Lung (tissue), 11 donors: ENCODE measurements at regions not wholly inside any gene's neighbourhood (a gene's known extent, or its start where the extent isn't known, plus 50 kb on each side); places are given as distances from the start of the nearest gene placed in this dataset.
A peak's percentile ranks its signal among the peaks of the same experiment; 100 is the strongest.

Experiments used
- ATAC-seq: fragments of 200-7000 bp; cut with Tn5 transposase; one replicate; pipeline ENCODE4 v1.9.1; 2020; ENCODE audit warnings: moderate number of reproducible peaks; ENCODE audit not compliant: insufficient read depth, low FRiP score
- DNase-seq, 3 donors: peaks; one replicate each; pipeline ENCODE4 v3.0.0-alpha.2; 2013 to 2017
- H3K27ac ChIP-seq, 2 donors: one replicate each; pipeline ENCODE4 v1.5.1; 2013; ENCODE audit warnings: mild to moderate bottlenecking in 2 of 2, moderate library complexity in 2 of 2, control low read depth in 1 of 2, inconsistent platforms in 1 of 2, low read depth in 1 of 2, low read length in 1 of 2
- H3K27me3 ChIP-seq, 3 donors: one replicate each; pipeline ENCODE4 v1.5.1; 2013; ENCODE audit warnings: low read length in 2 of 3; ENCODE audit not compliant: control insufficient read depth in 3 of 3, insufficient read depth in 3 of 3
- H3K36me3 ChIP-seq, 4 donors: one replicate each; pipeline ENCODE4 v1.5.1; 2013; ENCODE audit warnings: low read length in 4 of 4, mild to moderate bottlenecking in 1 of 4, moderate library complexity in 1 of 4; ENCODE audit not compliant: control insufficient read depth in 4 of 4, insufficient read depth in 4 of 4
- H3K4me1 ChIP-seq, 5 donors: one replicate each; pipeline ENCODE4 v1.5.1; 2013; ENCODE audit warnings: low read length in 5 of 5, mild to moderate bottlenecking in 2 of 5, moderate library complexity in 1 of 5; ENCODE audit not compliant: control insufficient read depth in 5 of 5, insufficient read depth in 5 of 5
- H3K4me3 ChIP-seq: one replicate; pipeline ENCODE4 v1.5.1; 2013; ENCODE audit warnings: mild to moderate bottlenecking, control low read depth, moderate library complexity
- H3K9ac ChIP-seq, 2 donors: one replicate each; pipeline ENCODE4 v1.5.1; 2013; ENCODE audit warnings: low read length in 2 of 2, control low read depth in 1 of 2; ENCODE audit not compliant: insufficient read depth in 1 of 2
- H3K9me3 ChIP-seq, 4 donors: one replicate each; pipeline ENCODE4 v1.5.1; 2013; ENCODE audit warnings: low read length in 3 of 4, mild to moderate bottlenecking in 1 of 4, moderate library complexity in 1 of 4; ENCODE audit not compliant: control insufficient read depth in 4 of 4, insufficient read depth in 3 of 4
- CTCF ChIP-seq: IDR thresholded peaks from 2 replicates; pipeline ENCODE4 v1.5.1; 2012; ENCODE audit warnings: mild to moderate bottlenecking; ENCODE audit errors: control extremely low read depth, extremely low read depth
- WGBS, 2 donors: extraction: QIAGEN DNeasy Blood & Tissue Kit; methylation state at CpG; one replicate each; pipeline ENCODE4 v1.1.7; 2013; 5-methylcytosine and 5-hydroxymethylcytosine counted together
- donor health status: control.
- donor health status: control.
- donor health status: Bipolar disorder and iron deficiency.
- donor health status: healthy.
- donor health status: DM: yes; HTN: yes; CAD: no.

DNA sequence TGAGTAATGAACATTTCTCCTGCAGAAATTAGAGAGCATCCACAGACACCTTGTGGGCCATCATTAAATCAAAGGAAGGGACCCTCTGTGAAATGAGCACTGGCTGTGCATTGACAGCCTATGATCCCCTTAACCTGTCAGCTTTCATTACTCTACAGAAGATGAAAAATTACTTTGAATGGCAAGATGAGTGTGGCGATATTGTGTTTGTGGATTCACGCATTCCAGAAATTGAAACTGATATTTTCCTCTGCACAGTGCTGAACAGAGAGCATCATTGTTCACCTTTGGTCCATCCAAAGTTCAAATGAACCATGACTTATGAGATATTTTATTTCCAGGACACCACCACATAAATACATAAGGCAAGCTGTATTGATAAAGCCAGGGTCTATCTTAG, 374.8 kb upstream of the ANXA10 start:
- Histone ChIP-seq H3K4me3 (no peak overlapping the region), H3K9ac (no peak overlapping the region), H3K9me3 (no peaks in the 10 kb centered on the region), H3K27ac (no peak overlapping the region), H3K4me1 (no peaks in the 10 kb centered on the region), H3K36me3 (no peaks in the 10 kb centered on the region), H3K27me3 (no peaks in the 10 kb centered on the region)
- ATAC-seq (no peak), DNase-seq (no peak)
- WGBS, 2 donors, result 91 to 95% methylated on average over 2 of the region's 2 CpGs
- no peak for TF ChIP-seq CTCF

- WGBS, 2 donors, result 79% methylated on average over 4 of the region's 4 CpGs
- Histone ChIP-seq H3K27me3 (no peaks in the 10 kb centered on the region), H3K9me3 (no peaks in the 10 kb centered on the region), H3K36me3 (no peaks in the 10 kb centered on the region), H3K9ac (no peak overlapping the region), H3K27ac (no peak overlapping the region), H3K4me1 (no peaks in the 10 kb centered on the region), H3K4me3 (no peak overlapping the region)
- ATAC-seq (no peak), DNase-seq (no peak)
- TF ChIP-seq CTCF, result no peak
Measured at GRCh38 chr4:167721617-167722486, 370.5 kb upstream of the ANXA10 start.

- no peak overlapping the region for H3K9ac ChIP-seq
- no peaks in the 10 kb centered on the region for H3K27me3 ChIP-seq
- H3K4me1 ChIP-seq, result no peaks in the 10 kb centered on the region
- WGBS, 2 donors, result 82 to 89% methylated on average over 6 of the region's 6 CpGs
- ATAC-seq (no peak), DNase-seq (no peak)
- H3K27ac ChIP-seq, result no peak overlapping the region
- H3K4me3 ChIP-seq, result no peak overlapping the region
- no peak for TF ChIP-seq CTCF
- H3K36me3 ChIP-seq, result no peaks in the 10 kb centered on the region
- no peaks in the 10 kb centered on the region for H3K9me3 ChIP-seq
Measured at GRCh38 chr4:167722487-167722808, 369.9 kb upstream of the ANXA10 start.

GRCh38 chr4:167724941-167725340, 367.4 kb upstream of the ANXA10 start:
- H3K36me3 ChIP-seq, result no peaks in the 10 kb centered on the region
- no peak for ATAC-seq
- H3K27ac ChIP-seq, result no peak overlapping the region
- H3K9ac ChIP-seq, result no peak overlapping the region
- DNase-seq, result peak in 2 of 3 donors; percentile 5 to 10
- peaks cover 0 to 3% (median 0%) of the 10 kb centered on the region in 4 donors for H3K9me3 ChIP-seq
- H3K4me3 ChIP-seq, result no peak overlapping the region
- no peak for TF ChIP-seq CTCF
- H3K4me1 ChIP-seq, result no peaks in the 10 kb centered on the region
- no peaks in the 10 kb centered on the region for H3K27me3 ChIP-seq
